ENCODE measurements at regions not wholly inside any gene's neighbourhood (a gene's known extent, or its start where the extent isn't known, plus 50 kb on each side); places are given as distances from the start of the nearest gene placed in this dataset.
"Not testable (repeated sequence)": the region's sequence is repeated elsewhere in the genome, so short reads cannot be mapped to it uniquely, and the experiment has no call there.

DNA sequence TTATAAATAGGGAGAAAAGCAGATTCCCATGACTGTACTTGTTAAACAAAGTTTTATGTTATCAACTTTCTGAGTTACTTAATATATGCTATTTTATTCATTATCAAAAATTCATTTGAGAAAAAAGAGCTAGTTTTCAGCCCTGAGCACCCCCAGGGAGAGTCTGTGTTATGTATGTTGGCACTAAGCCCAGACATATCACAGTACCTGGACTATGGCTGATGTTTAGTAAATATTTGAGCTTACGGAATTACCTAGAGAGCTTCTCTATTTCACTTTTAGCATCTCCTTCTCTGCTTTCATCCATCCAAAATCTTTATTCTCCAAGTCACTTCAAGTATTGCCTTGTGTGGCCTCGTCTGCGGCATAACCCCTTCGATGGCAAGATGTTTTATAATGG lies 225.9 kb upstream of the PCSK5 start:
- no peak for DNase-seq (ENCODE audit: low read depth, low spot score)

GRCh38 chr9:75666856-75667554 lies 223.5 kb upstream of the PCSK5 start:
- DNase-seq (ENCODE audit: low read depth, low spot score) = no peak

- no peak for DNase-seq (ENCODE audit: low read depth, low spot score)
Observed at GRCh38 chr9:75669721-75670120, 220.8 kb upstream of the PCSK5 start.

DNA sequence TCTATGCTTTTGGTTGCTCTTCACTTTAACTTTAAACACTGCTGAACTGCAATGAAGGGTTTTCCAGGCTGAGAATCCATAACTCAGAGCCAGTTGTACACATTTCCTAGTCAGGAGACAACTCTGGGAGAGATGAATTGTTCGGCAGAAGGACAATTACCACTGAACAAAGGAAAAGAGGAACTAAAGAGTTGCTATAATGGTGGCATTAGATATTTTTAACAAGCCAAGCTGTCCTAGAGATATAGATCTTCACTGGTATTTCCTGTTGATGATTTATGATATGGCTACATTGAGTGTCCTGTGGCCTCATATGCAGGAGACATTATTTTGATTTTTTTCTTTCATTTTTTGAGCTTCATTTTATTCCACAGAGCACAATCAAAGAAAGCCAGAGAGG lies 219.1 kb upstream of the PCSK5 start:
- DNase-seq (ENCODE audit: low read depth, low spot score) = no peak

GRCh38 chr9:75672478-75672877 lies 218.0 kb upstream of the PCSK5 start:
- DNase-seq (ENCODE audit: low read depth, low spot score) = no peak

DNA sequence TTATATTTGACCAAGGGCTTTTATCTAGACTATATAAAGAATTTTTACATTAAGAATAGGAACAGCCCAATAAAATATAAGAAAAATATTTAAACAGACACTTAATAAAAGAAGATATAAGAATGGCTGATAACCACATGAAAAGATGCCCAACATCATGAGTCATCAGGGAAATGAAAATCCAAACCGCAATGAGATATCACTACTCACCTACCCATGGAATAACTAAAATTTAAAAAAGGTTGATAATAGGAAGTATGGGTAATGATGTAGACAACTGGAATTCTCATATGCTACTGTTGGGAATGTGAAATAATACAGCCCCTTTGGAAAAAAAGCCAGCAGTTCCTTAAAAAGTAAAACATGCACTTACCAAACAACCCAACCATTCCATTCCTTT lies 206.9 kb upstream of the PCSK5 start:
- no peak for DNase-seq (ENCODE audit: low read depth, low spot score)

- DNase-seq (ENCODE audit: low read depth, low spot score) = no peak
Observed at GRCh38 chr9:75685062-75685461, 205.4 kb upstream of the PCSK5 start.

DNA sequence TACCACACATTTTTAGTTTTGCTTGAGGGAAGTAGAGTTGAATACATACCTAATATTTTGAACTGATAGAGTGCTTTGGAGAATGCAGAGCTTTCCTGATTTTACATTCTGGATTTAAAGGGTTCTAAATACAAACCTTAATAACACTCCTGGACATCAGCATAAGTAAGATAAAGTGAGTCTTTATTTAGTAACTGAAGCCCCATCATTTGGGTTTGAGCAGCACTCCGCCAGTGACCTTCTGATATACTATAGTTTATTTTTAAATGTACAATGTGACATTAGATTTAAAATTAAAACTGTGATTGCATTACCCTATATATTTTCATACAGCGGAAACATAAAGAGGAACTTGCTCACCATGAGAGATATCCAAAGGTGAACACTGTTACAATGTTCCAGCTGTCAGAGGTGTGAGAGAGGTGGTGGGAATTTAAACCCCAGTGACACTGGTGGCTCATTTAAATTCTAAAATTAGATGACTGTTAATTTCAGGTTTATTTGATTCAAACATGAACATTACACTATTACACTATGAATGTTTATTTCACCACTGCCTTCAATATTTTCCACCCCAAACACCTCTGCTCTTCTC lies 203.0 kb upstream of the PCSK5 start:
- DNase-seq (ENCODE audit: low read depth, low spot score) = no peak

- DNase-seq (ENCODE audit: low read depth, low spot score) = not testable (repeated sequence)
Observed at GRCh38 chr9:75690551-75690950, 199.9 kb upstream of the PCSK5 start.

- DNase-seq (ENCODE audit: low read depth, low spot score) = no peak
Observed at GRCh38 chr9:75691408-75691807, 199.1 kb upstream of the PCSK5 start.

GRCh38 chr9:75692309-75692708 lies 198.2 kb upstream of the PCSK5 start:
- no peak for DNase-seq (ENCODE audit: low read depth, low spot score)

DNA sequence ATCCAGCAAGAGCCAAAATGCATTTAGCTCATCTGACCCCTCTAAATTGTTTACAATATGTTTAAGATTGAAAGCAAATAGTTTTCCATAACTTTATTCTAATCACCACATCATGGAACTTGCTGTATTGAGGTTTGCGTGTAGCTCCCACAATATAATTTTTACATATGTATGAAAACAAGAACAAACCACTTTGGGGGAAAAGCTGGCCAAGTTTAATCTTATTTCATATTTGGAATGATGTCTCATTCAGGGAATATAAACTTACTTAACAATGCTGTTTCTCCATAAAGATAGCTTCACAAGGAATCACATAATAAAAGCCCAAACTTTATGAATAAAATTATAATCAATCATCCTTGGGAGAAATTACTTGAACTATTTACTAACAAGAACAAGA lies 194.6 kb upstream of the PCSK5 start:
- no peak for DNase-seq (ENCODE audit: low read depth, low spot score)

DNA sequence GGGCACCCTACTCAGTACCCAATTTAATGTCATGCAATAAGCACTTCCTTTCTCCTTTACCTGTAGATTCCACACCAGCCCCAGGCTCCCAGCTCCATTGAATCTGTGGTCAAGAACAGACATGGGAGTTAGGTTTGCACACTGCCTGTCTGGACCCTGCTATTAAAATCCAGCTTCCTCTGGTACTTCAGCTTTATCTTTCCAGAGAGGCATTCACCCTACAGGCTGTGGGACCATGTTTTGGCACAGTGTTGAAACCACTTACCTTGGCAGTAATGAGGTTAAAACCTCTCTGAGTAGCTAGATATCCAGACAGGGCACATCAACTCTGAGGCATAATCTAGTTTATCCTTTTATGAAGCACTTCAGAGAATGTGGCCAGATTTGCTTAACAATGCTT lies 191.5 kb upstream of the PCSK5 start:
- DNase-seq (ENCODE audit: low read depth, low spot score) = no peak

GRCh38 chr9:75699625-75700251 lies 190.7 kb upstream of the PCSK5 start:
- no peak for DNase-seq (ENCODE audit: low read depth, low spot score)

GRCh38 chr9:75700252-75700640 lies 190.2 kb upstream of the PCSK5 start:
- DNase-seq (ENCODE audit: low read depth, low spot score) = no peak

DNA sequence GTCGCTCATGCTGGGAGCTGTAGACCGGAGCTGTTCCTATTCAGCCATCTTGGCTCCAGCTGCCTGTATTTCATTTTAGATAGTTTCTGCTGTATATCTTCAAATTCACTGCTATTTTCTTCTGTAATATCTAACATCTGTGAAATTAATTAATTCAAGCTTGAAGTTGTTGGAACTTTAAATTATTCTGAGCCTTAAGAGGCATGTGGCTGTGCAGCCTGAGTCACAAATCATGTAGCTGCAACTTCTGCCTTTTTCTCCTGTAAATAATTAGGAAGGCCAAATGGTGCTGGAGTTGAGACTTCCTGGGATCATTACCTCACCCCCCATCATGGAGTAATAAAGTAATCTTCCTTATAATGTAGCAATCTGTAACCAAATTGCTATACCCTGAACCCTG lies 183.3 kb upstream of the PCSK5 start:
- no peak for DNase-seq (ENCODE audit: low read depth, low spot score)

GRCh38 chr9:75709698-75710097 lies 180.8 kb upstream of the PCSK5 start:
- DNase-seq (ENCODE audit: low read depth, low spot score) = no peak

GRCh38 chr9:75712700-75713099 lies 177.8 kb upstream of the PCSK5 start:
- DNase-seq (ENCODE audit: low read depth, low spot score) = no peak

- DNase-seq (ENCODE audit: low read depth, low spot score) = no peak
Observed at GRCh38 chr9:75713335-75713734, 177.1 kb upstream of the PCSK5 start.

GRCh38 chr9:75715360-75715759 lies 175.1 kb upstream of the PCSK5 start:
- peak; percentile 43 for DNase-seq (ENCODE audit: low read depth, low spot score)

DNA sequence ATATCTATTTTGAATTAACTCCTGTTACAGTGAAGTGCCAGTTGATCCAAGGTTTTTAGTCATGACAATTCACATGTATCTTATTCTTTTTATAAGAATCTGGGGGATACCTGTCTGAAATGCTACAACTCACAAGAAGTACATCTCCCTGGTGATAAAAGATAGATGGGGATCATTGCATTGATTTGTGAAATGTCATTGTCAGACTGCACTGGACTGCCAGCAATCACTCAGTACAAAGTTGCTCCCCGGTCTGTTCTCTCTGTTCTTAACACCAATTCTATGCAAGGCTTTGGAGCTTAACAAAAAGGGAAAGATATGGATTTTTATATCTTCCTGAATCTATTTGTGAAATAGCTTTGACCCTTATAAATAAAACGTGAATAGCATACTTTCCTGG lies 171.8 kb upstream of the PCSK5 start:
- no peak for DNase-seq (ENCODE audit: low read depth, low spot score)

DNA sequence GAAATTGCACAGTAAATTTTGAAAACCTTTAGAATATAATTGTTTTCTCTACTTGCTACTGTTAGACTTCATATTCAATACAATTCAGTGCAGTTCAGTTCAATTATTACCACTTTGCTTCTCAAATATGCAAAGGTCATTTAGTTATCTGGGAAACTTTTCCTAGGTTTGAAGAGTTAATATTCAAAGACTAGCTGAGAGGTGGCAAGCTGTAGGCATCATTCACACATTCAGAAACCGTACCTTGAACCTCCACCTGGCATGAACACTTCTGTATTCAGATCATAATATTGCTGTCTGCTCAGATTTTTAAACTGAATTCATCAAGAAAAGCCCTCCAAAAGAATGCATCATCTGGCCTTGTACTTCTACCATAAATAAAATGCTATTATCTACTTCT lies 162.1 kb upstream of the PCSK5 start:
- DNase-seq (ENCODE audit: low read depth, low spot score) = no peak

DNA sequence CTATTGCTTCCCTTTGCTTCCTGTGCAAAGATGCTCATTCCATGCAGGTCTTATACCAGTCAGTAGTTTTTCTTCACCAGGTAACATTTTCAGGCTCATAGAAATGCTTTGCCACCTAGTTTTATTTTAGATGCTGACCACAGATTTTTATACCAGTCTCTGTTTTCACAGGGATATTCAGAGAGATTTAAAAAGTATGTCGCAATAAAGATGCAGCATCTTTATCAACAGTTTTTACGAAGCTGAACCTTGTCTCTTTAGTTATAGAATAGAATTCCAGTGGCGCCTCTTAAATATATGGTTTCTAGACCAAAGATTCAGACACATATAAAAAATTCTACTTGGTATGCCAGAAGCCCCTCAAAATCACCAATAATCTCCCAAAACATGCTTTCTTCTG lies 155.7 kb upstream of the PCSK5 start:
- no peak for DNase-seq (ENCODE audit: low read depth, low spot score)
